Breast epithelium (tissue), 4 donors: ENCODE measurements at regions not wholly inside any gene's neighbourhood (a gene's known extent, or its start where the extent isn't known, plus 50 kb on each side); places are given as distances from the start of the nearest gene placed in this dataset.
"Not testable (repeated sequence)": the region's sequence is repeated elsewhere in the genome, so short reads cannot be mapped to it uniquely, and the experiment has no call there.

ENCODE experiments used
- DNase-seq, 2 donors: peaks; one replicate each; pipeline ENCODE4 v3.0.0-alpha.2; 2019; ENCODE audit warnings: low spot score in 2 of 2
- H3K27ac ChIP-seq, 2 donors: fragments of 200-600 bp; sonication (generic) in 1 of 2; one replicate each; pipeline ENCODE4 v1.5.1; 2016 to 2019; ENCODE audit warnings: mild to moderate bottlenecking in 1 of 2
- H3K27me3 ChIP-seq, 2 donors: fragments of 200-600 bp; sonication (generic) in 1 of 2; one replicate each; pipeline versions ENCODE4 v1.5.1 to v1.6.0; 2017 to 2019; ENCODE audit warnings: control low read depth in 1 of 2, mild to moderate bottlenecking in 1 of 2
- H3K36me3 ChIP-seq: fragments of 200-600 bp; one replicate; pipeline ENCODE4 v1.5.1; 2019
- H3K4me1 ChIP-seq, 2 donors: fragments of 200-600 bp; sonication (generic); one replicate each; pipeline ENCODE4 v1.5.1; 2016 to 2019; ENCODE audit warnings: control low read depth in 1 of 2
- H3K4me3 ChIP-seq, 3 donors: fragments of 200-600 bp; sonication (generic); 1 replicate in 2 of 3; 2 replicates in 1 of 3; pipeline ENCODE4 v1.5.1; 2016 to 2019; ENCODE audit warnings: mild to moderate bottlenecking in 3 of 3, moderate library complexity in 2 of 3
- H3K9me3 ChIP-seq, 2 donors: fragments of 200-600 bp; sonication (generic) in 1 of 2; one replicate each; pipeline ENCODE4 v1.5.1; 2016 to 2019; ENCODE audit warnings: control low read depth in 1 of 2
- CTCF ChIP-seq, 3 donors: fragments of 450-650 bp; IDR thresholded peaks; one replicate each; pipeline ENCODE4 v1.5.1; 2016 to 2017; ENCODE audit warnings: antibody characterized with exemption in 3 of 3, mild to moderate bottlenecking in 3 of 3, moderate library complexity in 3 of 3
- POLR2A ChIP-seq: fragments of 450-650 bp; IDR thresholded peaks from one replicate; pipeline ENCODE4 v1.6.1; 2016; ENCODE audit warnings: antibody characterized with exemption, mild to moderate bottlenecking, moderate library complexity
- POLR2AphosphoS5 ChIP-seq, 3 donors: sonication (generic); formaldehyde crosslinking; IDR thresholded peaks; one replicate each; pipeline ENCODE4 v1.6.1; 2017; ENCODE audit warnings: antibody characterized with exemption in 3 of 3
- intact Hi-C: fragments of 100-400 bp; cut with DNase I; formaldehyde crosslinking; loops from one replicate; pipeline ENCODE4 v1.15.1; 2023; ENCODE audit warnings: low total_unique reads

GRCh38 chr20:60186412-60186811, 228.2 kb downstream of the CDH26 start:
- intact Hi-C loops: no loop called here
- Histone ChIP-seq H3K36me3 (no peaks in the 10 kb centered on the region), H3K27me3 (no peaks in the 10 kb centered on the region), H3K27ac (no peak overlapping the region), H3K4me1 (no peaks in the 10 kb centered on the region), H3K4me3 (no peak overlapping the region), H3K9me3 (peaks cover 0 to 6% of the 10 kb centered on the region in 2 donors)
- DNase-seq: no peak
- TF ChIP-seq POLR2A: no peak
- TF ChIP-seq POLR2AphosphoS5 (IDR thresholded peaks at IDR 0.05): no peak
- no peak for TF ChIP-seq CTCF (IDR thresholded peaks at IDR 0.05)

- Histone ChIP-seq H3K4me1 (no peaks in the 10 kb centered on the region), H3K27me3 (no peaks in the 10 kb centered on the region), H3K36me3 (no peaks in the 10 kb centered on the region), H3K27ac (no peak overlapping the region), H3K9me3 (peaks cover 0 to 6% of the 10 kb centered on the region in 2 donors), H3K4me3 (no peak overlapping the region)
- TF ChIP-seq CTCF (IDR thresholded peaks at IDR 0.05) (no peak), POLR2A (no peak), POLR2AphosphoS5 (IDR thresholded peaks at IDR 0.05) (no peak)
- DNase-seq: no peak
- intact Hi-C loops: no loop called here
Measured at GRCh38 chr20:60187683-60188082, 229.5 kb downstream of the CDH26 start.

- TF ChIP-seq CTCF (IDR thresholded peaks at IDR 0.05): no peak
- TF ChIP-seq POLR2AphosphoS5 (IDR thresholded peaks at IDR 0.05): no peak
- TF ChIP-seq POLR2A: no peak
- H3K27ac ChIP-seq: no peak overlapping the region
- H3K4me3 ChIP-seq: no peak overlapping the region
- H3K9me3 ChIP-seq: no peaks in the 10 kb centered on the region
- H3K27me3 ChIP-seq: no peaks in the 10 kb centered on the region
- H3K36me3 ChIP-seq: no peaks in the 10 kb centered on the region
- intact Hi-C loops: no loop called here
- DNase-seq: no peak
- no peaks in the 10 kb centered on the region for H3K4me1 ChIP-seq
Measured at GRCh38 chr20:60191014-60191413, 232.8 kb downstream of the CDH26 start.

GRCh38 chr20:60192326-60192725, 234.1 kb downstream of the CDH26 start:
- intact Hi-C loops: no loop called here
- Histone ChIP-seq H3K27ac (no peak overlapping the region), H3K9me3 (no peaks in the 10 kb centered on the region), H3K4me1 (no peaks in the 10 kb centered on the region), H3K27me3 (no peaks in the 10 kb centered on the region), H3K36me3 (no peaks in the 10 kb centered on the region), H3K4me3 (no peak overlapping the region)
- TF ChIP-seq POLR2AphosphoS5 (IDR thresholded peaks at IDR 0.05) (no peak), POLR2A (no peak), CTCF (IDR thresholded peaks at IDR 0.05) (no peak)
- DNase-seq: no peak

- H3K9me3 ChIP-seq, H3K27me3 ChIP-seq, H3K27ac ChIP-seq, H3K36me3 ChIP-seq, intact Hi-C loops, DNase-seq, H3K4me1 ChIP-seq, H3K4me3 ChIP-seq: not testable (repeated sequence)
Measured at GRCh38 chr20:60199132-60199531, 240.9 kb downstream of the CDH26 start.

GRCh38 chr20:60199866-60200265, 241.6 kb downstream of the CDH26 start:
- no peaks in the 10 kb centered on the region for H3K4me1 ChIP-seq
- no peaks in the 10 kb centered on the region for H3K36me3 ChIP-seq
- H3K27me3 ChIP-seq: no peaks in the 10 kb centered on the region
- H3K4me3 ChIP-seq: no peak overlapping the region
- no peak for DNase-seq
- TF ChIP-seq POLR2AphosphoS5 (IDR thresholded peaks at IDR 0.05) (no peak), CTCF (IDR thresholded peaks at IDR 0.05) (no peak), POLR2A (no peak)
- intact Hi-C loops: no loop called here
- no peak overlapping the region for H3K27ac ChIP-seq
- no peaks in the 10 kb centered on the region for H3K9me3 ChIP-seq
